Astrocyte of the spinal cord (primary cell): ENCODE measurements at regions not wholly inside any gene's neighbourhood (a gene's known extent, or its start where the extent isn't known, plus 50 kb on each side); places are given as distances from the start of the nearest gene placed in this dataset.

Source experiments
- DNase-seq: peaks from one replicate; pipeline ENCODE4 v3.0.0; 2011; ENCODE audit warnings: low read depth, low spot score
- H3K4me3 ChIP-seq: 2 replicates; pipeline ENCODE4 v1.5.1; 2011; ENCODE audit warnings: low read depth, mild to moderate bottlenecking, low read length, moderate library complexity
- CTCF ChIP-seq: IDR thresholded peaks from 2 replicates; pipeline ENCODE4 v1.5.1; 2012; ENCODE audit warnings: low read depth, mild to moderate bottlenecking, low read length, inconsistent platforms
- in situ Hi-C: cut with HindIII; loops from 2 replicates; pipeline ENCODE4 v1.10.0; 2017; ENCODE audit warnings: low sequenced_read_pairs

- no peak for TF ChIP-seq CTCF
- in situ Hi-C loops, result no loop called here
- no peak overlapping the region for H3K4me3 ChIP-seq
- DNase-seq, result no peak
These were observed 458.9 kb downstream of the HACE1 start for GRCh38 chr6:104400844-104401243.

GRCh38 chr6:104396077-104396476 lies 463.6 kb downstream of the HACE1 start:
- no peak for TF ChIP-seq CTCF
- no peak for DNase-seq
- in situ Hi-C loops, result no loop called here
- no peak overlapping the region for H3K4me3 ChIP-seq

- TF ChIP-seq CTCF, result no peak
- in situ Hi-C loops, result no loop called here
- no peak overlapping the region for H3K4me3 ChIP-seq
- no peak for DNase-seq
These were observed 477.8 kb downstream of the HACE1 start for GRCh38 chr6:104381907-104382306.

- no peak for DNase-seq
- in situ Hi-C loops, result no loop called here
These were observed 494.1 kb downstream of the HACE1 start for GRCh38 chr6:104365451-104366234.

GRCh38 chr6:104357928-104358327 lies 501.8 kb downstream of the HACE1 start:
- no peak for TF ChIP-seq CTCF
- in situ Hi-C loops, result no loop called here
- no peak overlapping the region for H3K4me3 ChIP-seq
- DNase-seq, result no peak

More at GRCh38 chr6:104365451-104366234, 494.1 kb downstream of the HACE1 start:
- H3K4me3 ChIP-seq, result no peak overlapping the region
- TF ChIP-seq CTCF, result no peak

GRCh38 chr6:104356197-104356596 lies 503.5 kb downstream of the HACE1 start:
- TF ChIP-seq CTCF, result no peak
- in situ Hi-C loops, result no loop called here
- no peak for DNase-seq
- no peak overlapping the region for H3K4me3 ChIP-seq
